Activated naive CD4-positive, alpha-beta T cell treated with anti-CD3 and anti-CD28 coated beads, Interleukin-2, amount 10 ng/mL, durations not matched to agents 7 days and 5 days (primary cell): ENCODE measurements at regions not wholly inside any gene's neighbourhood (a gene's known extent, or its start where the extent isn't known, plus 50 kb on each side); places are given as distances from the start of the nearest gene placed in this dataset.

Experiments
- CTCF ChIA-PET: fragments of 350-600 bp; sonication (Branson Sonifier 250); formaldehyde crosslinking; loops from one replicate; lab custom pipeline; 2021; ENCODE audit warnings: antibody characterized with exemption; lab: Charles Lee
- DNase-seq: peaks from one replicate; pipeline ENCODE4 v3.0.0-alpha.2; 2020
- H3K27ac Mint-ChIP-seq: one replicate; pipeline ENCODE4 v1.8.0; 2021; ENCODE audit warnings: mild to moderate bottlenecking, moderate library complexity, mixed read lengths
- H3K27me3 Mint-ChIP-seq: one replicate; pipeline ENCODE4 v1.8.0; 2021; ENCODE audit warnings: mild to moderate bottlenecking, mixed read lengths
- H3K36me3 Mint-ChIP-seq: one replicate; pipeline ENCODE4 v1.8.0; 2021; ENCODE audit warnings: mixed read lengths
- H3K4me1 Mint-ChIP-seq: one replicate; pipeline ENCODE4 v1.8.0; 2021; ENCODE audit warnings: mixed read lengths
- H3K4me3 Mint-ChIP-seq: one replicate; pipeline ENCODE4 v1.8.0; 2021; ENCODE audit warnings: mild to moderate bottlenecking, moderate library complexity, mixed read lengths
- H3K9me3 Mint-ChIP-seq: one replicate; pipeline ENCODE4 v1.8.0; 2021; ENCODE audit warnings: mixed read lengths

DNA sequence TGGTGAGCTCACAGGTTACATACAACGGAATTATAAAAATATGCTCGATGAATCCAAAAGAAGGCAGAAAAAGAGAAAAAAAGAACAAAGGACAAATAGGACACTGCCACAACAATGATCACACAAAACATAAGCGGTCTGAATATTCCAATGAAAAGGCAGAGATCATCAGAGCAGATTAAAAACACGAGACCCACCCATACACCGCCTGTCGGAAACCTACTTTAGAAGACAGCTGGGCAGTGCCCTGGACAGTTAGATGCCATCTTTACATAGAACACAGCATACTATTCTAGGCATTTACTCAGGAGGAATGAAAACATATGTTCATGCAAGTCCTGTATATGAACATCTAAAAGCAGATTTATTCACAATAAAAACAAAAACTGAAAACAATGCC is 204.1 kb downstream of the TTLL2 start:
- peaks cover 27% of the 10 kb centered on the region for H3K27me3 Mint-ChIP-seq
- H3K9me3 Mint-ChIP-seq = no peaks in the 10 kb centered on the region
- H3K36me3 Mint-ChIP-seq = no peaks in the 10 kb centered on the region
- H3K4me1 Mint-ChIP-seq = no peaks in the 10 kb centered on the region
- no peak overlapping the region for H3K27ac Mint-ChIP-seq
- CTCF ChIA-PET = no interaction called here
- no peak for DNase-seq
- H3K4me3 Mint-ChIP-seq = no peak overlapping the region

DNA sequence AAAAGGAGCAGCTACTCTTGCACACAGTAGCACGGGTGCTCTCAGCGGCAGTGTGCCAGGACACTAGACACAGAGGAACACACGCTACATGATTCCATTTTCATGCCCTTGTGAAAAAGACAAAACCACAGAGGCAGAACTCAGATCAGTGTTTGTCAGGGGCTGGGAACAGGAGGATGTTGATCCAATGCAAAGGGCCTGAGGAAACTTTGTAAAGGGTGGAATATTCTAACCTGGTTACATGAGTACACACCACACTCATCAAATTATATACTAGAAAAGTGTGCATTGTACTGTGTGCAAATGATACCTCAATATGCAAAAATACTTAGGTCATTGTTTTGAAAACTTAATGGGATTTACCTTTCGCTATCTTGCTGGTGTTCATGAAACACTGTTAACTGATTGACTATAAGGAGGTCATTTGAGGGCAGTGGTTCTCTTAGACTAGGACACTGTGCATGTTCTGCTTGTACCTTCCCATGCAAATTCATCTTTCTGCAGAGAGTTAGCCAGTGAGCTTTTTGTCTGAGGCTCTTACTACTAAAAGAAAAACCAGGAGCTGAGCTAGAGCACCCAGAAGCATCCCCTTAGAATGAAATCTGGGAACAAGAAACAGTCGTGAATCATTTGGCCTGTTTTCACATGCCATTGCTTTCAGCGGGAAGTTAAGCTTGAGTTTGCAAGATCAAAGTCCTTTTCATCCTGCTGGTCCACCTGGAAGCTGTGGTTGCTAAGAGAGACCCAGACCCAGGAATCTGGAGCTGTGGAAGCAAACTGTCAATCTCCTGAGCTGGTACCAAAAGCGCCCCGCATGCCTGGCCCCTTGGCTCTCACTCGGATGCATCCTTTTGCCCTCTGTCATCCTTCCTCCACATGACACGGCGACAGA is 204.8 kb downstream of the TTLL2 start:
- CTCF ChIA-PET = no interaction called here
- Mint-ChIP-seq H3K9me3 (no peaks in the 10 kb centered on the region), H3K4me3 (no peak overlapping the region)

GRCh38 chr6:167530951-167531350 is 206.1 kb downstream of the TTLL2 start:
- Mint-ChIP-seq H3K4me3 (no peak overlapping the region), H3K27me3 (peaks cover 27% of the 10 kb centered on the region), H3K4me1 (no peaks in the 10 kb centered on the region), H3K36me3 (no peaks in the 10 kb centered on the region), H3K9me3 (no peaks in the 10 kb centered on the region), H3K27ac (no peak overlapping the region)
- DNase-seq = no peak
- CTCF ChIA-PET = interaction anchor here (0.7 kb wide), 1 partner anchor 28 kb away, joined by 3 read pairs; no protein-coding TSS in a partner anchor

More for the DNA sequence above, 204.8 kb downstream of the TTLL2 start:
- no peaks in the 10 kb centered on the region for H3K4me1 Mint-ChIP-seq
- H3K27ac Mint-ChIP-seq = no peak overlapping the region
- H3K27me3 Mint-ChIP-seq = peaks cover 27% of the 10 kb centered on the region
- no peaks in the 10 kb centered on the region for H3K36me3 Mint-ChIP-seq
- no peak for DNase-seq

DNA sequence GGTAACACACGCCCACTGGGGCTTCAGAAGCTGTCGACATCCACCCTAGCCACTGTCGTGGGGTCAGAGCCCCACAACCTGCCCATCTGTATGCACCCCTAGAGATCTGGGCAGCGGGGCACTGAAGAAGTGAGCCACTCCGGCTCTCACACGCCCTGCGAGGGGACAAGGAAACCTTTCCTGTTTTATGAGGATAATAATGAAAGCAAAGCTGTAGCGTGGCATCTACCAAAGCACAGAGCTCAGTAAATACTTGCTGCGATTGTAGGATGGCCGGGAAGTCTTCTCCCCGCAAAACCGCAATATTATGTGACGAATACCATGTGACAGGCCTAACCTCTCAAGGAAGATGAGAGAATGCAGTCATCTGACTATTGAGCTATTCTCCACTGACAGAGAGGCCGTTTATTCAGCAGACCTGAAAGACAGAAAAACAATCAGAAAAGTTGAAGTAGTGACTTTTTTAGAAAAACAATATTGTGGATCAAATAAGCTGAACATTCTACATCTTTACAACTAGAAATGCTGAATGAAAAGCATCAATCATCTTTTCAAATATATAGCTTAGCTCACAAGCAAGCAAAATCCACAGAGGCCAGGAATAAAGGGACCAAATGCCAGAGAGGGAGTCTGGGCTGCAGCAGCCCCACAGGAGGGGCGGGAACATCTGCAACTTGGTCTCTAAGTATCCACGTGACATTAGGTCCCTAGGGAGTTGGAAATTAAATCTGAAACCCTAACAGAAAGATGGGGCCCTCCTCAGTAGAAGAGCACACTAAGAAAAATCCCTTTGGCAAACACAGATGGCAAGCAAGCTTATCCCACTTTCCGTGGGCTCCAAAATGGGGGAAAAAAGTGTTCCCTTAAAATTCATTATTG is 207.8 kb downstream of the TTLL2 start:
- CTCF ChIA-PET = no interaction called here
- DNase-seq = no peak
- no peaks in the 10 kb centered on the region for H3K4me1 Mint-ChIP-seq
- no peak overlapping the region for H3K4me3 Mint-ChIP-seq
- H3K27me3 Mint-ChIP-seq = peaks cover 23% of the 10 kb centered on the region
- no peaks in the 10 kb centered on the region for H3K36me3 Mint-ChIP-seq
- H3K27ac Mint-ChIP-seq = no peak overlapping the region
- H3K9me3 Mint-ChIP-seq = no peaks in the 10 kb centered on the region

- CTCF ChIA-PET = no interaction called here
- H3K4me1 Mint-ChIP-seq = no peaks in the 10 kb centered on the region
- peaks cover 23% of the 10 kb centered on the region for H3K27me3 Mint-ChIP-seq
- no peaks in the 10 kb centered on the region for H3K36me3 Mint-ChIP-seq
- H3K4me3 Mint-ChIP-seq = no peak overlapping the region
- H3K9me3 Mint-ChIP-seq = no peaks in the 10 kb centered on the region
- no peak overlapping the region for H3K27ac Mint-ChIP-seq
- no peak for DNase-seq
These were observed 209.0 kb downstream of the TTLL2 start for GRCh38 chr6:167533851-167534250.

- H3K9me3 Mint-ChIP-seq = no peaks in the 10 kb centered on the region
- no peaks in the 10 kb centered on the region for H3K36me3 Mint-ChIP-seq
- no peak for DNase-seq
- no peak overlapping the region for H3K4me3 Mint-ChIP-seq
- no peaks in the 10 kb centered on the region for H3K4me1 Mint-ChIP-seq
- H3K27ac Mint-ChIP-seq = no peak overlapping the region
- H3K27me3 Mint-ChIP-seq = no peaks in the 10 kb centered on the region
- CTCF ChIA-PET = interaction anchor here (0.7 kb wide), 1 partner anchor 8 kb away, joined by 3 read pairs; no protein-coding TSS in a partner anchor
These were observed 212.9 kb downstream of the TTLL2 start for GRCh38 chr6:167537816-167538215.

DNA sequence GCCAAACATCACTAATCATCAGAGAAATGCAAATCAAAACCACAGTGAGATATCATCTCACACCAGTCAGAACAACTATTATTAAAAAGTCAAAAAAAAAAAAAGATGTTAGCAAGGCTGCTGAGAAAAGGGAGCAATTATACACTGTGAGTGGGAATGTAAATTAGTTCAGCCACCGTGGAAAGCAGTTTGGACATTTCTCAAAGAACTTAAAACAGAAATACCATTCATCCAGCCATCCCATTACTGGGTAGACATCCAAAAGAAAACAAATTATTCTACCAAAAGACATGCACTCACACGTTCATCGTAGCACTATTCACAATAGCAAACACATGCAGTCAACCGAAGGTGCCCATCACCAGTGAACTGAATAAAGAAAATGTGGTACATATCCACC is 213.9 kb downstream of the TTLL2 start:
- Mint-ChIP-seq H3K9me3 (no peaks in the 10 kb centered on the region), H3K27me3 (no peaks in the 10 kb centered on the region)
- CTCF ChIA-PET = no interaction called here

GRCh38 chr6:167540796-167541195 is 215.9 kb downstream of the TTLL2 start:
- H3K36me3 Mint-ChIP-seq = no peaks in the 10 kb centered on the region
- no peak overlapping the region for H3K4me3 Mint-ChIP-seq
- no peak overlapping the region for H3K27ac Mint-ChIP-seq
- DNase-seq = no peak
- CTCF ChIA-PET = no interaction called here
- no peaks in the 10 kb centered on the region for H3K4me1 Mint-ChIP-seq
- no peaks in the 10 kb centered on the region for H3K27me3 Mint-ChIP-seq
- no peaks in the 10 kb centered on the region for H3K9me3 Mint-ChIP-seq

More for the DNA sequence above, 213.9 kb downstream of the TTLL2 start:
- Mint-ChIP-seq H3K4me1 (no peaks in the 10 kb centered on the region), H3K27ac (no peak overlapping the region), H3K36me3 (no peaks in the 10 kb centered on the region), H3K4me3 (no peak overlapping the region)
- DNase-seq = no peak

- no peaks in the 10 kb centered on the region for H3K36me3 Mint-ChIP-seq
- CTCF ChIA-PET = no interaction called here
- DNase-seq = no peak
These were observed 216.7 kb downstream of the TTLL2 start for GRCh38 chr6:167541544-167541943.

GRCh38 chr6:167543602-167544497 is 219.0 kb downstream of the TTLL2 start:
- no peaks in the 10 kb centered on the region for H3K27me3 Mint-ChIP-seq
- H3K4me3 Mint-ChIP-seq = no peak overlapping the region
- no peak overlapping the region for H3K27ac Mint-ChIP-seq
- H3K4me1 Mint-ChIP-seq = no peaks in the 10 kb centered on the region
- no peak for DNase-seq
- no peaks in the 10 kb centered on the region for H3K36me3 Mint-ChIP-seq
- H3K9me3 Mint-ChIP-seq = no peaks in the 10 kb centered on the region
- CTCF ChIA-PET = no interaction called here

More at GRCh38 chr6:167541544-167541943, 216.7 kb downstream of the TTLL2 start:
- no peak overlapping the region for H3K4me3 Mint-ChIP-seq
- H3K9me3 Mint-ChIP-seq = no peaks in the 10 kb centered on the region
- H3K4me1 Mint-ChIP-seq = no peaks in the 10 kb centered on the region
- H3K27ac Mint-ChIP-seq = no peak overlapping the region
- no peaks in the 10 kb centered on the region for H3K27me3 Mint-ChIP-seq

DNA sequence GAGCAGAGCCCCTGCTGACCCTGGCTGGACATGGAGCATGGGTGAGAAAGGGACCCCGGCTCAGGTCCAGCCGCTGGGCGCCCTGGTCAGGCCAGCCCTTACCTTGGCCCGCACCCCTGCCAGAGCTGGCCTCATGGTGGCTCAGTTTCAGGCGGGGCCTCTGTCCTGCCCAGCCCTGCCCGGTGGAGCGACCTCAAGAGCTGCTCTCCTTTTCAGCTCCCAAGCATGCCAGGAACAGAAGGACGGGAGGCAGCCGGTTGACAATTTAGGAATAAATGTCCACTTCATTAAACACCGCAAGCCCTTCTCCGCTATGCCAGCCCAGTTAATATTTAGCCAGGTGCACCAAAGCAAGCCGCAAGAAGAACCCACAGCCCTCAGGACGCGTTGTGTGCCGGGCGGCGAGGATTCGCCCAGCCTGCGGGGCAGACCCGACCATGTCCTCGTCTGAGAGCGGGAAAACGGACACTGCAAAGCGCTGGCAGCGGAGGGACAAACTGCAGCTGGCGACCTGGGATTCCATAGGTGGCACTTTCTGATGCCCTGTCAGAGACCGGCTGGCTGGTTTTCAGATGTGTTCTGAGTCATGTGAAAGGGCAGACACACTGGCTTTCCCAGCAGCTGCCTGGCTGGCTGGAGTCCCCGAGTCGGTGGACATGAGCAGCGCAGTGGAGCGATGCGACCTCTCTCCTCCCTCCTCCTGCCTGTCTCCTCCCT is 221.9 kb downstream of the TTLL2 start:
- Mint-ChIP-seq H3K4me1 (no peaks in the 10 kb centered on the region), H3K27me3 (no peaks in the 10 kb centered on the region), H3K9me3 (no peaks in the 10 kb centered on the region), H3K36me3 (no peaks in the 10 kb centered on the region), H3K27ac (no peak overlapping the region), H3K4me3 (no peak overlapping the region)
- CTCF ChIA-PET = no interaction called here
- DNase-seq = no peak

- Mint-ChIP-seq H3K4me1 (no peaks in the 10 kb centered on the region), H3K9me3 (no peaks in the 10 kb centered on the region), H3K27ac (no peak overlapping the region), H3K27me3 (no peaks in the 10 kb centered on the region), H3K4me3 (no peak overlapping the region), H3K36me3 (no peaks in the 10 kb centered on the region)
- DNase-seq = no peak
- CTCF ChIA-PET = no interaction called here
These were observed 222.4 kb downstream of the TTLL2 start for GRCh38 chr6:167547328-167547692.

GRCh38 chr6:167547751-167548150 is 222.9 kb downstream of the TTLL2 start:
- CTCF ChIA-PET = no interaction called here
- no peaks in the 10 kb centered on the region for H3K36me3 Mint-ChIP-seq

More at GRCh38 chr6:167547751-167548150, 222.9 kb downstream of the TTLL2 start:
- H3K27ac Mint-ChIP-seq = no peak overlapping the region
- no peaks in the 10 kb centered on the region for H3K4me1 Mint-ChIP-seq
- no peak for DNase-seq
- H3K27me3 Mint-ChIP-seq = no peaks in the 10 kb centered on the region
- no peak overlapping the region for H3K4me3 Mint-ChIP-seq
- H3K9me3 Mint-ChIP-seq = no peaks in the 10 kb centered on the region
